Astrocyte of the cerebellum (primary cell): ENCODE measurements at regions not wholly inside any gene's neighbourhood (a gene's known extent, or its start where the extent isn't known, plus 50 kb on each side); places are given as distances from the start of the nearest gene placed in this dataset.
"Not testable (repeated sequence)": the region's sequence is repeated elsewhere in the genome, so short reads cannot be mapped to it uniquely, and the experiment has no call there.

Source experiments
- DNase-seq: peaks from one replicate; pipeline ENCODE4 v3.0.0-alpha.2; 2011; ENCODE audit warnings: low read depth
- H3K4me3 ChIP-seq: 2 replicates; pipeline ENCODE4 v1.5.1; 2011; ENCODE audit warnings: mild to moderate bottlenecking, low read depth, low read length, moderate library complexity
- in situ Hi-C: cut with HindIII; loops from 2 replicates; pipeline ENCODE4 v1.10.0; 2017; ENCODE audit warnings: low sequenced_read_pairs
- TF ChIP-seq, protein P1 (sequence below): IDR thresholded peaks from 2 replicates; pipeline ENCODE4 v1.5.1; 2012; ENCODE audit warnings: low read length, low read depth, moderate library complexity, mild to moderate bottlenecking; ENCODE audit errors: missing control alignments

DNA sequence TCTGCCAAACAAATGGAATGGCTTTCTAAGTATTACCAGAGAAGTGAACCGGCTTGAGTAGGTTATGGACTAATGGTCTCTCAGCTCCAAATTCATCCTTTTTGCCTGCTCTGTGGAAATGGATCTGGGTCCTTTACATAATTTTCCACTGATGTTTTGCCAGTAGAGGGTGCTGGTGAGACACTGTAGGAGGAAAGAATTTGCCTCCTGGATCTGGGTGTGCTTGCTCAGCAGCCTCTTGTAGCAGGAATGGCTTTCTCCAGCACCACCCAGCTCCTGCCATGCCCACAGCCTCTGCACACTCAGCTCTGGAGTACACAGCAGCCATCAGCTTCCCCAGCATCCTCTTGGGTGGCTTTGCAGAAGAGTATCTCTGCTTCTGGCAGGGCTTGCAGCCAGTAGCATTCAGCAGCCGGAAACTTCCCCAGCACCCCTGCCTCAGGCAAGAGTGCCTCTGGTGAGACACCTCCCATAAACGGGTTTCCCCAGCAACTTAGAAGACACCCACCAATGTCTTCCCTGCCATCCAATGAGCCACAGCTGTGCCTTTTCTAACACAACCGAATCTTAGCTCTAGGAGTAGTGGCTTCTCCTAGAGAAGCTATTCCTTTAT is 235.0 kb upstream of the PLPP4 start:
- TF ChIP-seq, protein P1, sequence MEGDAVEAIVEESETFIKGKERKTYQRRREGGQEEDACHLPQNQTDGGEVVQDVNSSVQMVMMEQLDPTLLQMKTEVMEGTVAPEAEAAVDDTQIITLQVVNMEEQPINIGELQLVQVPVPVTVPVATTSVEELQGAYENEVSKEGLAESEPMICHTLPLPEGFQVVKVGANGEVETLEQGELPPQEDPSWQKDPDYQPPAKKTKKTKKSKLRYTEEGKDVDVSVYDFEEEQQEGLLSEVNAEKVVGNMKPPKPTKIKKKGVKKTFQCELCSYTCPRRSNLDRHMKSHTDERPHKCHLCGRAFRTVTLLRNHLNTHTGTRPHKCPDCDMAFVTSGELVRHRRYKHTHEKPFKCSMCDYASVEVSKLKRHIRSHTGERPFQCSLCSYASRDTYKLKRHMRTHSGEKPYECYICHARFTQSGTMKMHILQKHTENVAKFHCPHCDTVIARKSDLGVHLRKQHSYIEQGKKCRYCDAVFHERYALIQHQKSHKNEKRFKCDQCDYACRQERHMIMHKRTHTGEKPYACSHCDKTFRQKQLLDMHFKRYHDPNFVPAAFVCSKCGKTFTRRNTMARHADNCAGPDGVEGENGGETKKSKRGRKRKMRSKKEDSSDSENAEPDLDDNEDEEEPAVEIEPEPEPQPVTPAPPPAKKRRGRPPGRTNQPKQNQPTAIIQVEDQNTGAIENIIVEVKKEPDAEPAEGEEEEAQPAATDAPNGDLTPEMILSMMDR: peak; percentile 58
- DNase-seq: peak; percentile 22
- in situ Hi-C loops: no loop called here
- H3K4me3 ChIP-seq: no peak overlapping the region

DNA sequence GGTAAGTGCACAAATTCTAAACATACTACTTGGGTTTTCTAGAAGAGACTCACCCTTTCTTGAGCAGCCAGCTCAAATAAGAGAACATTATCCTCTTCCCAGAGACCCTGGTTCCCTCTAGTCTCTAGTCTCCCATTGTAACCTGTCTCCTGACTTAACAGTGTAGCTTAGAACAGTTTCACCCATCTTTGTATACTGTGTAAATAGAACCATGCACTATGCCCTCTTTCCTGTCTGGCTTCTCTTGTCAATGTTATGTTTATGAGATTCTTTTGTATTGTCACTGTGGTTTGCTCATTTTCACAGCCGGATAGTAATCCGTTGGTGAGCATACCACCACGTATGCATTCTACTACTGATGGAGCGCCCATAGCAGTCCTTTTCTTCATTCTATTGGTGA is 227.4 kb upstream of the PLPP4 start:
- TF ChIP-seq, protein P1: no peak
- no peak for DNase-seq
- in situ Hi-C loops: no loop called here
- H3K4me3 ChIP-seq: no peak overlapping the region

DNA sequence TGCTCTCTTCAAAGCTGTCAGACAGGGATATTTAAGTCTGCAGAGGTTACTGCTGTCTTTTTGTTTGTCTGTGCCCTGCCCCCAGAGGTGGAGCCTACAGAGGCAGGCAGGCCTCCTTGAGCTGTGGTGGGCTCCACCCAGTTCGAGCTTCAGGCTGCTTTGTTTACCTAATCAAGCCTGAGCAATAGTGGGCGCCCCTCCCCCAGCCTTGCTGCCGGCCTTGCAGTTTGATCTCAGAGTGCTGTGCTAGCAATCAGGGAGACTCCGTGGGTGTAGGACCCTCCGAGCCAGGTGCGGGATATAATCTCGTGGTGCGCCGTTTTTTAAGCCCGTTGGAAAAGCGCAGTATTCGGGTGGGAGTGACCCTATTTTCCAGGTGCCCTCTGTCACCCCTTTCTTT is 217.3 kb upstream of the PLPP4 start:
- DNase-seq, H3K4me3 ChIP-seq, in situ Hi-C loops: not testable (repeated sequence)

DNA sequence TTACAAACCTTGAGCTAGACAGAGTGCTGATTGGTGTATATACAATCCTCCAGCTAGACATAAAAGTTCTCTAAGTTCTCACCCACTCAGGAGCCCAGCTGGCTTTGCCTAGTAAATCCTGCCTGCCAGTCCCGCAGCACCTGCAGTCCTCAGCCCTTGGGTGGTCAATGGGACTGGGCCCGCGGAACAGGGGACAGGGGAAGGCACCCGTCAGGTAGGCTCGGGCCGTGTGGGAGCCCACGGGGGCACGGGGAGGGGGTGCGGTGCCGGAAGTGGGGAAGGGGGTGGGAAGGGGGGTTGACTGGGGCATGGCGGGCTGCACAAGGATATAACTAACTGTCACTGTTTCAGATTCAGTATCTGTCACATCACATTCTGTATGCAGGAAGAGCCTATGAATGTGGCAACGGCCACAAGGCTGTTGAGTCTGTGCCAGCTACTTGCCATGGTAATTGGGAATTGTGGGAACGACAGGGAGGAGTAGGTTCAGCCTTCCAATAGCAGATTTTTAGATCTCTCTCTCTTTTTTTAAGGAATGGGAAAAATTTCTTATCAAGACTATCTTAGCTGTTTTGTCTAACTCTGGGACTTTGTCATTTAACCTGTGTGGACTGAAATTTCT is 205.1 kb upstream of the PLPP4 start:
- in situ Hi-C loops: no loop called here
- TF ChIP-seq, protein P1: no peak
- no peak for DNase-seq
- no peak overlapping the region for H3K4me3 ChIP-seq

DNA sequence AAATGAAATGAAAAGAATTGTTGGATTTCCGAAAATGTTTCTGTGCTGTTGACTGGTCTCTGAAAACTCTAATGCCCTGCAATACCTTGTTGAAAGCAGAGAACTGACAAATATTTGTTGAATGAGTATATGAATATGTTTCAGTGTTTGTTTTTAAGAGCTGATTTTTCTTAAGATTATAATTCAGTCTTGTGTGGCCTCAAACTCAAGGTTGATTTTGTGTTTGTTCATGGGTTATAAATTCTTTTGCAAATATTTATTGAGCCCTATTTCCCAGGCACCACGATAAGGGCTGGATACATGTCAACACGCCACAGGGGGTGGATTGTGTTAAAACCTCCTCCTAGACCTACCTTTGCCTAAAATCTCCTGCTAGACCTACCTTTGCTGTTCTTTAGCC is 203.9 kb upstream of the PLPP4 start:
- no peak for DNase-seq
- H3K4me3 ChIP-seq: no peak overlapping the region
- in situ Hi-C loops: no loop called here
- TF ChIP-seq, protein P1: no peak

DNA sequence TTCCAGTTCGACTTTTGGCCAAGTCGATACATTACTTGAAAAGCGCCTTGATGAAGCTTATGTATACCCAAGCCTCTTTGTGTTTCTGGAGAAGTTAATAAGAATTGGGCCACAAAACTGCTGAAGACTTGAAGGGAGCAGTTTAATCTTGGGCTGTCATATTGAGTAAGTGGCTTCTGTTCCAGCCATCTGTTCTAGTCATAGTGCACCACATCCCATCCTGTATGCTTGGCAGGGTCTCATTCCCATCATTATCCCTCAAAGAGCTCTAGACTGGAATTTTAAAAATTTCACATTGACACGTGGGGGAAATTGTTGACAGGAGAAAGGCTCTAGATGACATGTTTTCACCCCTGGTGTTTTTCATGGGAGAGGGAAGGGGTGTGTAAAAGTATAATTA is 196.6 kb upstream of the PLPP4 start:
- DNase-seq: no peak
- TF ChIP-seq, protein P1: no peak
- in situ Hi-C loops: no loop called here
- no peak overlapping the region for H3K4me3 ChIP-seq

DNA sequence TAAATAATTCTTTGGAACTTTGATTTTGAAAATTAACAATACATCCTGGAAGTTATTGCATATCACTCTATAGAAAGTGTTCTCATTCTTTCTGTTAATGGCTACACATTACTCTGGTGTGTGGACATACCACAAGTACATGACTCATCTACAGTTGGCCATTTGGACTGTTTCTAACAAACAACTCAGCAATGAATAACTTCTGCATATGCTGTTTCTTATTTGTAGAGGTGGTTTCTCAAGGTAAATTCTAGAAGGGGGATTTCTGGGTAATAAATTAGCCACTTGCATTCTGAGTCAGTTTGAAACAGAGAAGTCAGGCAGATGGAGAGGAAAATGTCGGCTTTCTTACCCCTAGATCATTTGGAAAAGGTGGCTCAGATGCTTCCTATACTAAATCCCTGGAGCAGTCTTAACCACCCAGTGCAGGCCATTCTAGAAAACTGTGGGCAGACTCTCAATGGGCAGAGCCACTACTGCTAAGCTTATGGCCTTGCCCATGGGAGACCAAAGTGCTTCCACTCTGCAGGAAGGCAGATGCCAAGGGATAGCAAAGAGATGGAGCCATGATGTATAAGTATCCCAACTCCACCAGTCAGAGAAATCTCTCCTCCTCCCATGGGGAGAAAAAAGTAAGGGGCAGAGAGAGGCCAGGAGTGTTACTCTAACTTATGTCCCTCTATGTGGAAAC is 194.0 kb upstream of the PLPP4 start:
- H3K4me3 ChIP-seq: no peak overlapping the region
- DNase-seq: no peak
- TF ChIP-seq, protein P1: no peak
- in situ Hi-C loops: no loop called here
